Uterus (tissue), 3 donors: ENCODE measurements at regions not wholly inside any gene's neighbourhood (a gene's known extent, or its start where the extent isn't known, plus 50 kb on each side); places are given as distances from the start of the nearest gene placed in this dataset.

Experiments
- DNase-seq, 2 donors: peaks; one replicate each; pipeline ENCODE4 v3.0.0-alpha.2; 2019 to 2020
- H3K27ac ChIP-seq, 2 donors: fragments of 200-600 bp; sonication (generic); 1 replicate in 1 of 2; 2 replicates in 1 of 2; pipeline ENCODE4 v1.5.1; 2016 to 2018
- H3K27me3 ChIP-seq, 2 donors: fragments of 200-600 bp; sonication (generic); one replicate each; pipeline ENCODE4 v1.5.1; 2018 to 2019; ENCODE audit warnings: control low read depth in 1 of 2
- H3K36me3 ChIP-seq, 2 donors: fragments of 200-600 bp; sonication (generic); one replicate each; pipeline ENCODE4 v1.5.1; 2019; ENCODE audit warnings: control low read depth in 1 of 2
- H3K4me1 ChIP-seq, 2 donors: fragments of 200-600 bp; sonication (generic); one replicate each; pipeline ENCODE4 v1.5.1; 2018 to 2019; ENCODE audit warnings: control low read depth in 1 of 2
- H3K4me3 ChIP-seq, 2 donors: fragments of 200-600 bp; sonication (generic); 1 replicate in 1 of 2; 2 replicates in 1 of 2; pipeline ENCODE4 v1.5.1; 2018 to 2019; ENCODE audit warnings: mild to moderate bottlenecking in 1 of 2
- H3K9me3 ChIP-seq, 2 donors: fragments of 200-600 bp; sonication (generic); one replicate each; pipeline ENCODE4 v1.5.1; 2019; ENCODE audit warnings: control low read depth in 1 of 2
- CTCF ChIP-seq, 4 experiments: fragments of 200-600 bp in 2 of 4; fragments of 450-650 bp in 2 of 4; sonication (generic) in 2 of 4; IDR thresholded peaks; one replicate each; pipeline ENCODE4 v1.5.1; 2016 to 2019; ENCODE audit warnings: antibody characterized with exemption in 4 of 4, mild to moderate bottlenecking in 2 of 4, moderate library complexity in 1 of 4
- POLR2A ChIP-seq, 2 donors: fragments of 450-650 bp; IDR thresholded peaks; one replicate each; pipeline ENCODE4 v1.6.1; 2016; ENCODE audit warnings: antibody characterized with exemption in 2 of 2, mild to moderate bottlenecking in 1 of 2, moderate library complexity in 1 of 2
- intact Hi-C: fragments of 100-400 bp; cut with DNase I; formaldehyde crosslinking; loops from one replicate; pipeline ENCODE4 v1.15.1; 2023; ENCODE audit warnings: low total_unique reads
- donor health status: DM: yes; HTN: yes; CAD: no.

- no peak overlapping the region for H3K4me3 ChIP-seq
- no peaks in the 10 kb centered on the region for H3K27me3 ChIP-seq
- no peaks in the 10 kb centered on the region for H3K4me1 ChIP-seq
- TF ChIP-seq CTCF (IDR thresholded peaks at IDR 0.05) (no peak), POLR2A (IDR thresholded peaks at IDR 0.05) (no peak)
- no peak for DNase-seq
- H3K9me3 ChIP-seq, result no peaks in the 10 kb centered on the region
- no peak overlapping the region for H3K27ac ChIP-seq
- H3K36me3 ChIP-seq, result no peaks in the 10 kb centered on the region
- intact Hi-C loops, result no loop called here
These were observed 286.3 kb downstream of the TBC1D4 start for GRCh38 chr13:75195495-75196146.

DNA sequence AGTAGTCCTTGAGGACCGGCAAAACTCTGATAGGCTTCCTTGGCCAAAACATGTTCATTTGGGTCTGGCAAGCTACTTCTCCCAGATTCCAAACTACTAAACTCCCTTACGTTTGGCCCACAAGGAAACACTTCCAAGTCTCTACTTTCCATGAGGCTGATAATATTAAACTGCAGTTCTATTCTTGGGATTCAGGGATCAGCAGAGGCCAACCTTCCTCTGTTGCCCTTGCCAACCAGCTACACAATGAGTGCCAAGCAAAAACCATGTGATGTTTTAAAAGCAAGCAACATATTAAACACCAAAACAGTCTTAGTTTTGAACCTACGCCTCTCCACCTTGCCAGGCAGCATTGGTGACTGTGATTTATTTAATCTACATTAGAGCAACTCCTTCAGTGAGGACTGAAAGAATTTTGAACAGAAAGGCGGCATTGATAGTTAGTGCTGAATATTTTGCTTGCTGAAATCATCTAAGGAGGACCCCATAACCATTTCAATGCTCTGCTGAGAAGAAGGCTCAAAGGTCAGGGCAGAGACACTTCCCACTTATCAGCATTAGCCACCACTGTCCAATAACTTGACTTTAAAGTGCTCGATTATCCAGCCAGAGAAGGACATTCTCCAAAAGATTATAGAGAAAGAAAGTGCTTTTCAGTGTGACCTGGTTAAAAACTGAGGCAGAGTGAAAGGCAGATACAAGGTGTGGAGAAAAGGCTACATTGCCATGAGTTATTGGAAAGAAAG is 287.1 kb downstream of the TBC1D4 start:
- no peak overlapping the region for H3K27ac ChIP-seq
- intact Hi-C loops, result no loop called here
- H3K9me3 ChIP-seq, result no peaks in the 10 kb centered on the region
- no peak for TF ChIP-seq CTCF (IDR thresholded peaks at IDR 0.05)
- no peak for TF ChIP-seq POLR2A (IDR thresholded peaks at IDR 0.05)
- H3K4me1 ChIP-seq, result no peaks in the 10 kb centered on the region
- no peaks in the 10 kb centered on the region for H3K27me3 ChIP-seq
- H3K4me3 ChIP-seq, result no peak overlapping the region
- H3K36me3 ChIP-seq, result no peaks in the 10 kb centered on the region
- DNase-seq, result no peak

GRCh38 chr13:75186379-75186778 is 295.6 kb downstream of the TBC1D4 start:
- TF ChIP-seq CTCF (IDR thresholded peaks at IDR 0.05), result no peak
- TF ChIP-seq POLR2A (IDR thresholded peaks at IDR 0.05), result no peak
- Histone ChIP-seq H3K4me3 (no peak overlapping the region), H3K27me3 (no peaks in the 10 kb centered on the region), H3K4me1 (no peaks in the 10 kb centered on the region), H3K9me3 (no peaks in the 10 kb centered on the region), H3K27ac (no peak overlapping the region), H3K36me3 (no peaks in the 10 kb centered on the region)
- no peak for DNase-seq
- intact Hi-C loops, result no loop called here

DNA sequence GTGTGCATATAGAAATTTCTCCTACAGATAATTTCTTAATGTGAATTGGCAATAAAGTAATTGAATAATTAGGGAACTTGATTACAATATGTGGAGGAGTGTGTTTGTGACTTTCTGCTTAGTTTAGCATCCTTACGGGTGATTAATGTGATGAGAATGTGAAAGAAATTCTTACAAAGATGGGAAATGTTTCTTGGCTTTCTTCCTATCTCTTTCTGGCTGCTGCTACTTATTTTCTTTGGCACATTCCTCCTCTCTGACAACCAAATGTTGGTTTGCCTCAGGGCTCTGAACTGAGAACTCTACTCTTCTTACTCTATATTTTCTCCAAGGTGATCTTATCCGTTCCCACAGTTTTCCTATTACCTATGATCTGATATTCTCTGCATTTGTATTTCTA is 300.1 kb downstream of the TBC1D4 start:
- no peak for DNase-seq
- TF ChIP-seq CTCF (IDR thresholded peaks at IDR 0.05) (no peak), POLR2A (IDR thresholded peaks at IDR 0.05) (no peak)
- Histone ChIP-seq H3K27ac (no peak overlapping the region), H3K9me3 (no peaks in the 10 kb centered on the region), H3K4me3 (no peak overlapping the region), H3K36me3 (no peaks in the 10 kb centered on the region), H3K4me1 (no peaks in the 10 kb centered on the region), H3K27me3 (no peaks in the 10 kb centered on the region)
- intact Hi-C loops, result no loop called here

DNA sequence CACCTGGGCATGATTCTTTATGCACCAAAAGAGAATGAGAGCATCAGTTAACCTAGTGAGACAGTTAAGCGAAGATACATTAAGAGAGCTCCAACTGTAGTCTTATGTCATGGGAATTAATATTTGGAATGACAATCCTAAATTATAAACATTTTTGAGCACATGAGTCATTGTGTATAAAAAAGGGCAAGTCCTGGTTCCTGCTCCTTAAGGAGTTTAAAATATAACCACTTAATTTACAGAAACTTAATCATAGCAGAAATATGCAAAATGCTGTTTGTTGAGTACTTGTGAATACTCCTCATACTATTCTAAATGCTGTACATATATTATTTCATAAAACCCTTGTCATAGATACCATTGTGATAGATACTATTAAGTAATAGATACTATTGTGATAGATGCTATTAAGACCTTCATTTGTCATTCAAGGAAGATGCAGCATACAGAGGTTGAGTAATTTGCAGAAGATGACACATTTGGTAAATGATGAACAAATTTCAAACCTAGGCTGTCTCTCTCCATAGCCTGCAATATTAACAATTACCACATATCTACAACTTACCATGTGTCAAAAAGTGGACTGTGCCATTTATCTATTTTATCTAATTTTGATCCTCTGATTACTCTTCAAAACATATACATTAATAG is 301.0 kb downstream of the TBC1D4 start:
- TF ChIP-seq CTCF (IDR thresholded peaks at IDR 0.05), result no peak
- TF ChIP-seq POLR2A (IDR thresholded peaks at IDR 0.05), result no peak
- no peaks in the 10 kb centered on the region for H3K27me3 ChIP-seq
- no peaks in the 10 kb centered on the region for H3K4me1 ChIP-seq
- intact Hi-C loops, result no loop called here
- no peak for DNase-seq
- H3K27ac ChIP-seq, result no peak overlapping the region
- H3K9me3 ChIP-seq, result no peaks in the 10 kb centered on the region
- no peaks in the 10 kb centered on the region for H3K36me3 ChIP-seq
- no peak overlapping the region for H3K4me3 ChIP-seq
